NCI-H128 (cell line): ENCODE measurements at regions not wholly inside any gene's neighbourhood (a gene's known extent, or its start where the extent isn't known, plus 50 kb on each side); places are given as distances from the start of the nearest gene placed in this dataset.

Experiments used
- DNase-seq: peaks from one replicate; lab custom pipeline; 2025; ENCODE audit not compliant: unreplicated experiment; lab: John Stamatoyannopoulos, UW

DNA sequence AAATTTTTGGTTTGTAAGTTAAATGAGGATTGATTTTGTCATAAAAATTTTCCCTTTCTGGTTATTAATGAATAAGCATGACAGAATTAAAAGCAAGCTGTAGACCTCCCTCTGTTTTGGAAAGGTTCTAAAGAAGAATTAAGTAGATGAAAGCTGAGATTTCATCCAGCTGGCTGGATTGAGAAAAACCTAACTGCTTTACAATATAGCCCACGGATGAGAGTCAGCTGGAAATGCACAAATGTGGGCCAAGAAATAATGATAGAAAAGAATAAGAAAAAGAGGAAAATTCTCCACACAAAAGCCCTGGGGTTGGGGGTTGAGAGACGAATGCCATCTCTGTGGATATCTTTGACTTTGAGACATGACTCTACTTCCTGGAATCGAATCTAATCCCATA is 631.6 kb downstream of the HDGFL1 start:
- DNase-seq: no peak

DNA sequence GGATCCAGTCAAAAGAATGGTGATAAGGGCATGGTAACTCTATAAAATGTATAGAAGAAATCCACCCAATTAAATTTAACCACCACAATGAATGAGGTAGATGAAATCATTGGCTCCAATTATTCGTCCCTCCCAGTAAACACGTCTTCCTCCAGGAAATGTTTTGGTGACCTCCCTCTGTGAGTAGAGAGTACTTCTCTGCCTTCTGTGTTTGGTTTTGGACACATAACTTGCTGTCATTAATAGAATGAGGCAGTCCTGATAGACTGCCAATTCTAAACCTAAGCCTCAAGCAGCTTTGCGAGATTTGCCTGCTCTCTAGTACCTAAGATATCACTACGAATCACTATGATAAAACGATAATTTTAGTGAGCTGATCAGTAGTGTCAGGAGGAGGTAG is 632.8 kb downstream of the HDGFL1 start:
- DNase-seq: no peak

GRCh38 chr6:23212398-23212797 is 643.0 kb downstream of the HDGFL1 start:
- DNase-seq: no peak

DNA sequence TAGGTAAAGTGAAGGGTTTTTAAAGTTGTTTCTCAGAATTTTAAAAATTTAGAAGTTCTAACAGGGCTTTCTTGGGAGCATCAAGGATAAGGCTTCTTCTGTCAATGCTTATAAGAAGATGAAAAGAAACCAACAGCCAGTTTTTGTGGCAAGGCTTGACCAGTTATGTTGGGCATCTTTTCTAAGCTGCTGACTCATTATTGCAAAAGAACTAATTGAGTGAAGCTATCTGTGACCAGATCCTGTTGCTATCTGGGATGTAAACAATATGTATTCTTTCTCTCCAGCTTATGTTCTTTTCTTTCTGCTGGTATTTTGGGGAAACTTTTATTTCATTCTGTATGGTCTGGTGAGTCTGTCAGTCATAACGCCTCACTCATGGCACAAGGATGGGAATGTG is 643.8 kb downstream of the HDGFL1 start:
- no peak for DNase-seq

- DNase-seq: no peak
These were observed 644.3 kb downstream of the HDGFL1 start for GRCh38 chr6:23213651-23214050.

- no peak for DNase-seq
These were observed 649.4 kb downstream of the HDGFL1 start for GRCh38 chr6:23218751-23219150.

- no peak for DNase-seq
These were observed 653.4 kb downstream of the HDGFL1 start for GRCh38 chr6:23222724-23223123.

DNA sequence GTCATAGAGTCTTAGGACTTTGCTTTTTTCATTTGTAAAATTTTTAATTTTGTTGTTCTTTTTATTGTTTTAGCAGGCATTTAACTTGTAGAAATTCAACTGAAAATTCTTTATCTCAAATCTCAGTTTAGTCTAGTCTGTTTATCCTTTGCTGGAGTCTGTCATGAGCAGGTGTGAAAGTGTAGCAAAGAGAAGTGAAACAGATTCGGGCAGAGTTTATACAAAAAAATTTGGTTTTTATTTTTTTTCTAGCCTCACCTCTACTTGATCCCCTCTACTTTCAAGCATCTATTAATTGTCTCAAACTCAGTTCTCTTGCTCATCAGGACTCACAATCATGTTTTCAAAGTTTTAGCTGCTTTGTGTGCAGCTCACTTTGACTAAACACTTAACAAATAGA is 655.2 kb downstream of the HDGFL1 start:
- DNase-seq: no peak

GRCh38 chr6:23228439-23229024 is 659.2 kb downstream of the HDGFL1 start:
- DNase-seq: no peak

- no peak for DNase-seq
These were observed 674.5 kb downstream of the HDGFL1 start for GRCh38 chr6:23243854-23244253.

DNA sequence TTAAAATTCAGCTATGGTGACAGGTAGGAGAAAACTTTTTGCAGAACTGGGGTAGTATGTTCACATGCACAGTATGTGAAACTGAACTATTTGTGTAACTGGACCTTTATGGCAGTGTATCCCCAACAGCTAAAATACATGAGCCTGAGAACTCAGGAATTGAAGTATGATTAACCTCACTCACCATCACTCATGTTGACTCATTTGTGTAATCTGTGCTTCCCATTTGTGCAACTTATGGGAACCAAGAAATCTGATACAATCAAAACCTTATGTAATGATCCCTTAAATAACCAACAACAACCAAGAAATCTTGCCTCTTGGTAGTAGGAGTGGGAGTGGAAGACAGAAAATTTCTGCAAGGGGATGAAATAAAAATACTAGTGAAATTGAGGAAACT is 674.9 kb downstream of the HDGFL1 start:
- no peak for DNase-seq

- no peak for DNase-seq
These were observed 676.2 kb downstream of the HDGFL1 start for GRCh38 chr6:23245572-23245971.

- no peak for DNase-seq
These were observed 677.5 kb downstream of the HDGFL1 start for GRCh38 chr6:23246896-23247295.

DNA sequence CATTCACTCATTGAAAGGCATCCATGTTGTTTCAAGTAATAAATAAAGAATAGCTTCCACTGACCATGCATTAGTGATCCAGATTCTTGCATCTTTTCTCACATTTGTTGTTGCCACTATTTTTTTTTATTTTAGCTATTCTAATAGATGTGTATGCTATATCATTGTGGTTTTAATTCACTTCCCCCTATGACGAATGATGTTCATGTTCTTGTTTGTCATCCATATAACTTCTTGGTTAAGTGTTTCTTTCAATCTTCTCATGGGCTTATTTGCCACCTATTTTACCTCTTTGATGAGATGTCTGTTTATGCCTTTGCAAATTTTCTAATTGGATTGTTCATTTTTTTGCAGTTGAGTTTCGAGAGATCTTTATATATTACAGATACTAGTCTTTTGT is 681.2 kb downstream of the HDGFL1 start:
- DNase-seq: no peak

GRCh38 chr6:23262864-23263263 is 693.5 kb downstream of the HDGFL1 start:
- DNase-seq: no peak

GRCh38 chr6:23265270-23265669 is 695.9 kb downstream of the HDGFL1 start:
- DNase-seq: no peak

DNA sequence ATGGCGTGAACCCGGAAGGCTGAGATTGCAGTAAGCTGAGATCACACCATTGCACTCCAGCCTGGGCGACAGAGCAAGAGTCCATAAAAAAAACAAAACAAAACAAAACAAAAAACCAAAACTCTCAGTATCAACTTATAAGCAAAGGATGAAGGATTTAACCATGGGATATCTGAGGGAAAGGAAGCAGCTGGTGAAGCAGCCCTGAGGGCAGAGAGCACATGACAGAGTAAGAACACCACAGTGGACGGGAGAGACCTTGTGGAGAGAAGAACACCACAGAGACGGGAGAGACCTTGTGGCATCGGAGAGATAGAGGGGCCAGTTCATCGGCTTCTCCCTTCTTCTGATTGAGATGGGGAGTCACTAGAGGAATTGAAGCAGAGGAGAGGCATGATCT is 697.2 kb downstream of the HDGFL1 start:
- no peak for DNase-seq

DNA sequence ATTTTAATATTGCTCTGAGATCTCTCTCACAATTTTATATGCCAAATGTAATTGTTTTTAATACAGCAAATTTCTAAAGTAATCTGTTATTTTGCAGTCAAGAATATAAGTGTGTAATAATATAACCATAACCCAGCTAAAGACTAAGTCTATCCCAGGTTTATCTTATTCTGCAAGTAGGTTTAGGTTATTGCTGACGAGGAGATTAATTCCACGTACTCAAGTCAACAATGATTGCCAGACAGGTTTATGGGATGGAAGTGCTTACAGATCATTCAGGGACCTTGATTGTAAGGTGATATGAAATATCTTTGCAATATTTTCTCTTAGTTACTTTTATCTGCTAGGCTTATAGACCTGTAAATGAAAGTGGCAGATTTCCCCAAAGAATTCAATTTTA is 698.3 kb downstream of the HDGFL1 start:
- no peak for DNase-seq

DNA sequence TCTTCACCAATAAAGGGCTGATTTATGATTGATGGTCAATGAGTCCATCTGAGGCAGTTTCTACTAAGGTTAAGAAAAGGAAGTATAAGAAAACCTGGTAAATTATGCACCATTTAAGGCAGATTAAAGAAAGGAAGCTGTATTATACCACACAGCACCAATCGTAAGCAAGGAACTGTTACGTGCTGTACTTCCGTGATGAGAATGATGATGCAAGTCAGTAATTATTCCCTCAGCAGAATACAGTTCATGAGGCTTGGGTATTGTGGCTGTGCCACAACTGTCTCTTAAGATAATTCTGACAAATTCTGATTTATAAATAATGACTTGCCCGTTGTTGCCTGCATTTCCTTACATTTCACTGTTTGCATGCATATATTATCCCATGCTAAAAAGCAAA is 699.0 kb downstream of the HDGFL1 start:
- no peak for DNase-seq

DNA sequence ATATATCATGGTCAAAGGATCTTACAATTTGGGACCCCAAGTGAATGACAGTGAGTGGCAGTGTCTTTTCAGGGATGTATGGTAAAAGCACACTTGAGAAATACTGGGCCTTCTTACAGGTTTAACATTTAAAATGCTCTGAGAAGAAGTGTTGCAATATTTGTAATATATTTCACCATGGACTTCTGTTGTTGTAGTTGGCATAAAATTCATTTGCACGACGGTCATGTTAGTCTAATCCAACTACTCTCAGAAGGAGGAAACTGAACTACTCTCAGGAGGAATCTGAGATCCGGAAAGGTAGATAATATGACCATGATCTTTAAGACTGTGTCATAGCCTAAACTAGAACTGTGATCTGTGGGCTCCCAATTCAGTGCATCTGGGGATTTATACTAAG is 700.1 kb downstream of the HDGFL1 start:
- no peak for DNase-seq

GRCh38 chr6:23272536-23272935 is 703.2 kb downstream of the HDGFL1 start:
- DNase-seq: no peak

DNA sequence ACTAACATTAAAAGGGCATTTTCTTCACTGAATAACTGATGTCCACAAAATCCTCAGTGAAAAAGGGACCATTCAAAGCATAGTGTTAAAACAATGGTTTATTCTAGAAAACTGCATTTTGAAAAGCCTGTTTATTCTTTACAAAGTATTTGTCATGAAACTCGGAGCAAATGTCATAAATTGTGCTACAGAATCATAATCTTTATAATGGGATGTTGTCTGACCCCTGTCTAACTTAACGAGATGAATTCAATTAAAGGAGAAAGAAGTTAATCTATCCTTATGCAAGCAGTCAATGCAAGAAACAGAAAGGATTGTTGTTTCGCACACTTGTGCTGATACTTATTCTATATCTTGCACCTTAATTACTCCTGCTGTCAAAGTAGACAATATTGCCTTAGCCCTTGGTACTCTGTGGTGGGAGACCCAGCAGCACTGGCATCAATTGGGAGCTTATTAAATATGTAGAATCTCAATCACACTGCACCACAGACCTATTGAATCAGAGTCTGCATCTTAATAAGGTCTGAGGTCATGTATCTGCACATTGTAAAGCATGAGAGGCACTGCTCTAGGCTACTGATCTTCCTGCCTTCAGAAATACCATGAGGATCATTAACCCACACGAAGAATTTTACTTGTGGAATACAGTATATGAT is 708.3 kb downstream of the HDGFL1 start:
- no peak for DNase-seq

GRCh38 chr6:23278180-23278532 is 708.8 kb downstream of the HDGFL1 start:
- no peak for DNase-seq
